ENCODE measurements at regions not wholly inside any gene's neighbourhood (a gene's known extent, or its start where the extent isn't known, plus 50 kb on each side); places are given as distances from the start of the nearest gene placed in this dataset.

GRCh38 chr2:181253438-181253837 lies 203.7 kb upstream of the ITGA4 start:
- no peak for TF ChIP-seq CTCF (IDR thresholded peaks at IDR 0.05)
- no peak for TF ChIP-seq POLR2A (IDR thresholded peaks at IDR 0.05)
